Skeletal muscle cell (primary cell): ENCODE measurements at regions not wholly inside any gene's neighbourhood (a gene's known extent, or its start where the extent isn't known, plus 50 kb on each side); places are given as distances from the start of the nearest gene placed in this dataset.

Source experiments
- DNase-seq: peaks from one replicate; pipeline ENCODE4 v3.0.0-alpha.2; 2010; ENCODE audit warnings: low read depth
- H3K4me3 ChIP-seq: 2 replicates; pipeline ENCODE4 v1.5.1; 2011; ENCODE audit warnings: low read depth, mild to moderate bottlenecking, control low read depth, low read length, moderate library complexity

GRCh38 chr4:157616741-157617472 is 396.4 kb downstream of the GRIA2 start:
- no peak for DNase-seq
- H3K4me3 ChIP-seq, result no peak overlapping the region

GRCh38 chr4:157607996-157608395 is 387.5 kb downstream of the GRIA2 start:
- no peak for DNase-seq
- H3K4me3 ChIP-seq, result no peak overlapping the region

- no peak for DNase-seq
- H3K4me3 ChIP-seq, result no peak overlapping the region
These were observed 380.1 kb downstream of the GRIA2 start for GRCh38 chr4:157600583-157600982.

- no peak overlapping the region for H3K4me3 ChIP-seq
- no peak for DNase-seq
These were observed 370.7 kb downstream of the GRIA2 start for GRCh38 chr4:157591245-157591644.

GRCh38 chr4:157590679-157591078 is 370.2 kb downstream of the GRIA2 start:
- no peak for DNase-seq
- no peak overlapping the region for H3K4me3 ChIP-seq

GRCh38 chr4:157587681-157588423 is 367.3 kb downstream of the GRIA2 start:
- no peak overlapping the region for H3K4me3 ChIP-seq
- no peak for DNase-seq

- DNase-seq, result no peak
- H3K4me3 ChIP-seq, result no peak overlapping the region
These were observed 361.6 kb downstream of the GRIA2 start for GRCh38 chr4:157582141-157582540.

GRCh38 chr4:157576671-157577217 is 356.2 kb downstream of the GRIA2 start:
- DNase-seq, result no peak
- H3K4me3 ChIP-seq, result no peak overlapping the region

GRCh38 chr4:157575339-157575738 is 354.8 kb downstream of the GRIA2 start:
- H3K4me3 ChIP-seq, result no peak overlapping the region
- no peak for DNase-seq

- no peak overlapping the region for H3K4me3 ChIP-seq
- DNase-seq, result no peak
These were observed 354.1 kb downstream of the GRIA2 start for GRCh38 chr4:157574606-157575005.

- DNase-seq, result no peak
These were observed 352.4 kb downstream of the GRIA2 start for GRCh38 chr4:157572951-157573350.

GRCh38 chr4:157572284-157572683 is 351.8 kb downstream of the GRIA2 start:
- H3K4me3 ChIP-seq, result no peak overlapping the region
- no peak for DNase-seq

More at GRCh38 chr4:157572951-157573350, 352.4 kb downstream of the GRIA2 start:
- no peak overlapping the region for H3K4me3 ChIP-seq

GRCh38 chr4:157564771-157565170 is 344.2 kb downstream of the GRIA2 start:
- no peak overlapping the region for H3K4me3 ChIP-seq
- no peak for DNase-seq

- no peak for DNase-seq
These were observed 343.7 kb downstream of the GRIA2 start for GRCh38 chr4:157564218-157564617.

GRCh38 chr4:157558016-157558415 is 337.5 kb downstream of the GRIA2 start:
- no peak for DNase-seq
- H3K4me3 ChIP-seq, result no peak overlapping the region

More at GRCh38 chr4:157564218-157564617, 343.7 kb downstream of the GRIA2 start:
- H3K4me3 ChIP-seq, result no peak overlapping the region

GRCh38 chr4:157550028-157550427 is 329.5 kb downstream of the GRIA2 start:
- H3K4me3 ChIP-seq, result no peak overlapping the region
- DNase-seq, result no peak

GRCh38 chr4:157527954-157528353 is 307.4 kb downstream of the GRIA2 start:
- no peak overlapping the region for H3K4me3 ChIP-seq
- no peak for DNase-seq

- no peak for DNase-seq
- H3K4me3 ChIP-seq, result no peak overlapping the region
These were observed 301.4 kb downstream of the GRIA2 start for GRCh38 chr4:157521906-157522305.

GRCh38 chr4:157514711-157515110 is 294.2 kb downstream of the GRIA2 start:
- no peak for DNase-seq
- H3K4me3 ChIP-seq, result no peak overlapping the region

GRCh38 chr4:157509341-157509740 is 288.8 kb downstream of the GRIA2 start:
- peak; percentile 1 for DNase-seq
- no peak overlapping the region for H3K4me3 ChIP-seq

GRCh38 chr4:157502656-157503055 is 282.1 kb downstream of the GRIA2 start:
- DNase-seq, result no peak
- no peak overlapping the region for H3K4me3 ChIP-seq
